Activated T-cell treated with anti-CD3 and anti-CD28 coated beads, Interleukin-2, amount 50 U/mL, for 4 hours (primary cell): ENCODE measurements at regions not wholly inside any gene's neighbourhood (a gene's known extent, or its start where the extent isn't known, plus 50 kb on each side); places are given as distances from the start of the nearest gene placed in this dataset.

Source experiments
- ATAC-seq, 2 donors: fragments of 200-7000 bp; cut with Tn5 transposase; one replicate each; pipeline ENCODE4 v1.10.0; 2021
- DNase-seq: peaks from one replicate; pipeline ENCODE4 v3.0.0-alpha.2; 2020
- H3K27me3 Mint-ChIP-seq: one replicate; pipeline ENCODE4 v1.8.0; 2021; ENCODE audit warnings: low read depth, mixed read lengths
- H3K36me3 Mint-ChIP-seq: one replicate; pipeline ENCODE4 v1.8.0; 2022; ENCODE audit warnings: mixed read lengths; ENCODE audit not compliant: insufficient read depth
- H3K4me1 Mint-ChIP-seq: one replicate; pipeline ENCODE4 v1.8.0; 2021; ENCODE audit warnings: low read depth, mixed read lengths
- H3K4me3 Mint-ChIP-seq: one replicate; pipeline ENCODE4 v1.8.0; 2021; ENCODE audit warnings: mild to moderate bottlenecking, moderate library complexity, mixed read lengths
- H3K9me3 Mint-ChIP-seq: one replicate; pipeline ENCODE4 v1.8.0; 2021; ENCODE audit warnings: mixed read lengths

- no peaks in the 10 kb centered on the region for H3K36me3 Mint-ChIP-seq
- no peaks in the 10 kb centered on the region for H3K9me3 Mint-ChIP-seq
- H3K4me1 Mint-ChIP-seq: no peaks in the 10 kb centered on the region
- H3K27me3 Mint-ChIP-seq: no peaks in the 10 kb centered on the region
- no peak for ATAC-seq
- no peak overlapping the region for H3K4me3 Mint-ChIP-seq
- DNase-seq: no peak
Measured at GRCh38 chr4:163077680-163078079, 89.0 kb downstream of the NAF1 start.

- ATAC-seq (no peak), DNase-seq (no peak)
- Mint-ChIP-seq H3K27me3 (peaks cover 2% of the 10 kb centered on the region), H3K36me3 (no peaks in the 10 kb centered on the region), H3K9me3 (no peaks in the 10 kb centered on the region), H3K4me1 (no peaks in the 10 kb centered on the region), H3K4me3 (no peak overlapping the region)
Measured at GRCh38 chr4:163072222-163072621, 94.5 kb downstream of the NAF1 start.

- no peak for DNase-seq
- Mint-ChIP-seq H3K9me3 (no peaks in the 10 kb centered on the region), H3K36me3 (no peaks in the 10 kb centered on the region), H3K27me3 (peaks cover 2% of the 10 kb centered on the region), H3K4me3 (no peak overlapping the region), H3K4me1 (no peaks in the 10 kb centered on the region)
- ATAC-seq: no peak
Measured at GRCh38 chr4:163071308-163071707, 95.4 kb downstream of the NAF1 start.

DNA sequence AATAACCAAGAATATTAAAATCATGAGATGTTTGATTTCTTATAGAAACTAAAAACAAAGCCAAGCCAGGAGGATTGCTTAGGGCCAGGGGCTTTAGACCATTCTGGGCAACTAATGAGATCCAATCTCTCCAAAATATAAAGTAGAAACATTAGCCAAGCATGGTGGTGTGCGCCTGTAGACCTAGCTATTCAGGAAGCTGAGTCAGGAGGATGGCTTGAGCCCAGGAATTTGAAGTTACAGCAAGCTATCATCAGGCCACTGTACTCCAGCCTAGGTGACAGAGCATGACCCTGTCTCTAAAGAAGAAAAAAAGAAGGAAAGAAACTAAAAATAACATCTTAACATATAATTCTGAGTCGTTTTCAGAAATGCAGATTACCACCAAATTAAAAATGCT is 96.7 kb downstream of the NAF1 start:
- Mint-ChIP-seq H3K36me3 (no peaks in the 10 kb centered on the region), H3K4me3 (no peak overlapping the region), H3K27me3 (peaks cover 2% of the 10 kb centered on the region), H3K4me1 (no peaks in the 10 kb centered on the region), H3K9me3 (no peaks in the 10 kb centered on the region)
- DNase-seq (no peak), ATAC-seq (no peak)

GRCh38 chr4:163063891-163064290 is 102.8 kb downstream of the NAF1 start:
- no peaks in the 10 kb centered on the region for H3K4me1 Mint-ChIP-seq
- ATAC-seq: no peak
- no peak for DNase-seq
- H3K27me3 Mint-ChIP-seq: peaks cover 2% of the 10 kb centered on the region
- no peaks in the 10 kb centered on the region for H3K36me3 Mint-ChIP-seq
- H3K9me3 Mint-ChIP-seq: no peaks in the 10 kb centered on the region
- no peak overlapping the region for H3K4me3 Mint-ChIP-seq

DNA sequence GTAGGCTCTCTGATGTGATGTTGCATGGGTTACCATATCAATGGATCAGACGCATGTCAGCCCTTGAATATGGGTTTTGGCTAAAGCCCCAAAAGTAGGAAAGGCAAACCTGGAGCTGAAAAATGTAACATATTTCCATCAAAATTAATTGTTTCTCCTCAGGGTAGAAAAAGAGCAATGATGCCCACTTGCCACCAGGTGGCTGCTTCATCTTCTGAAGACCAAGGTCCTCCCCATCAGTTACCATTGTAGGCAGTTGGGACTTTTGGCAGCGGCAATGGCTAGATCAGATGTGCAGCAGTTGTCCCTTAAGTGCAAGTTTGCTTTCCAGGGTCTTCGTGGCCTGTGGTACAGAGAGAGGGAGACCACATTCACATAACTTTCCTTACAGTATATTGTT is 118.2 kb downstream of the NAF1 start:
- DNase-seq (no peak), ATAC-seq (no peak)
- Mint-ChIP-seq H3K4me3 (no peak overlapping the region), H3K27me3 (no peaks in the 10 kb centered on the region), H3K9me3 (no peaks in the 10 kb centered on the region), H3K36me3 (no peaks in the 10 kb centered on the region), H3K4me1 (no peaks in the 10 kb centered on the region)

- ATAC-seq (no peak), DNase-seq (no peak)
- Mint-ChIP-seq H3K4me1 (no peaks in the 10 kb centered on the region), H3K9me3 (peaks cover 7% of the 10 kb centered on the region), H3K36me3 (no peaks in the 10 kb centered on the region), H3K27me3 (peaks cover 4% of the 10 kb centered on the region), H3K4me3 (no peak overlapping the region)
Measured at GRCh38 chr4:163042306-163042705, 124.4 kb downstream of the NAF1 start.

GRCh38 chr4:163017135-163017534 is 149.6 kb downstream of the NAF1 start:
- no peak overlapping the region for H3K4me3 Mint-ChIP-seq
- peaks cover 1% of the 10 kb centered on the region for H3K27me3 Mint-ChIP-seq
- no peak for ATAC-seq
- DNase-seq: no peak
- no peaks in the 10 kb centered on the region for H3K9me3 Mint-ChIP-seq
- H3K4me1 Mint-ChIP-seq: no peaks in the 10 kb centered on the region
- no peaks in the 10 kb centered on the region for H3K36me3 Mint-ChIP-seq

DNA sequence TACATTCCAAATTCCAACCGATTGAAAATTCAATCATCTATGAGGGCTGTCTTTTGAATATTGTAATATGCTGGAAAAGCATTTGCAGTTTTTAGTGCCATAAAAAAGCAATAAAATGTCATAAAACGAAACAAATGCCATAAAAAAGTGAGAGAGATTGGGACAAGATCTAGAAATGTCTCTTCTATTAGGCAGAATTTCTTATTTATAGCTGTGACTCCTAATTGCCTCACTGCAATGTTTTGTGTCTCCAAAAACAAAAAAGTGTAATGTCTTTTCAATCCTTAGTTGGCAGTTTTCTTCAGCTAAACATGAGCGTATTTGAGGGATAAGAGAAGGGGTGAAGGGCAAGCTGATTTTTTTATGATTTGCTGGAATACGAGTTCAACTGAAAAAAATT is 153.9 kb downstream of the NAF1 start:
- no peak for ATAC-seq
- DNase-seq: no peak
- Mint-ChIP-seq H3K4me3 (no peak overlapping the region), H3K27me3 (peaks cover 1% of the 10 kb centered on the region), H3K4me1 (no peaks in the 10 kb centered on the region), H3K36me3 (no peaks in the 10 kb centered on the region), H3K9me3 (no peaks in the 10 kb centered on the region)

- no peaks in the 10 kb centered on the region for H3K36me3 Mint-ChIP-seq
- no peak for DNase-seq
- H3K4me1 Mint-ChIP-seq: no peaks in the 10 kb centered on the region
- H3K4me3 Mint-ChIP-seq: no peak overlapping the region
- peaks cover 20% of the 10 kb centered on the region for H3K9me3 Mint-ChIP-seq
- ATAC-seq: no peak
- peaks cover 6% of the 10 kb centered on the region for H3K27me3 Mint-ChIP-seq
Measured at GRCh38 chr4:163003979-163004378, 162.7 kb downstream of the NAF1 start.

GRCh38 chr4:162988530-162988929 is 178.2 kb downstream of the NAF1 start:
- H3K4me1 Mint-ChIP-seq: no peaks in the 10 kb centered on the region
- no peak overlapping the region for H3K4me3 Mint-ChIP-seq
- H3K36me3 Mint-ChIP-seq: no peaks in the 10 kb centered on the region
- no peak for ATAC-seq
- DNase-seq: no peak
- no peaks in the 10 kb centered on the region for H3K9me3 Mint-ChIP-seq
- peaks cover 9% of the 10 kb centered on the region for H3K27me3 Mint-ChIP-seq

- no peaks in the 10 kb centered on the region for H3K36me3 Mint-ChIP-seq
Measured at GRCh38 chr4:162985131-162985530, 181.6 kb downstream of the NAF1 start.

GRCh38 chr4:162984621-162985020 is 182.1 kb downstream of the NAF1 start:
- no peaks in the 10 kb centered on the region for H3K4me1 Mint-ChIP-seq
- H3K27me3 Mint-ChIP-seq: peaks cover 5% of the 10 kb centered on the region
- no peak overlapping the region for H3K4me3 Mint-ChIP-seq
- H3K36me3 Mint-ChIP-seq: no peaks in the 10 kb centered on the region
- ATAC-seq: no peak
- H3K9me3 Mint-ChIP-seq: peaks cover 4% of the 10 kb centered on the region
- DNase-seq: no peak

More at GRCh38 chr4:162985131-162985530, 181.6 kb downstream of the NAF1 start:
- Mint-ChIP-seq H3K4me3 (no peak overlapping the region), H3K27me3 (peaks cover 5% of the 10 kb centered on the region), H3K4me1 (no peaks in the 10 kb centered on the region), H3K9me3 (peaks cover 4% of the 10 kb centered on the region)
- DNase-seq (no peak), ATAC-seq (no peak)

DNA sequence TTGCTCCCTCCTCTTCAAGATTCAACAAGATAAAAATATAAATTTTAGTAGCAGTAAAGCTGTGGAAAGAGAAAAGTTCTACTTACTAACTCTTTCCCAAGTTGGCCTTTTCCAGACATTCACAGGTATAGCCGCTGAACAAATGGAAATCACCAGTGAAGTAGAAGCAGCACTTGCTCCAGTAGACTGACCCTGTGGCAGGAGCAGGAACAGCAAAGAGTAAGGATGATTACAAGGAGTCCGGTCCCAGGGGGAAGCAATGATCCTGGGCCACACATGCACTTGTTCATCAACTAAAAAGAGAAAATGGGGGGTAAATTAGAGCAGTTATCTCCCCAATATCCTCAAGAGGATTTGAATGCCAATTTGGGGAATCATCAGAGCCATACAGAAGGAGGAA is 184.9 kb downstream of the NAF1 start:
- no peak overlapping the region for H3K4me3 Mint-ChIP-seq
- H3K27me3 Mint-ChIP-seq: peaks cover 3% of the 10 kb centered on the region
- ATAC-seq (no peak), DNase-seq (no peak)
- no peaks in the 10 kb centered on the region for H3K36me3 Mint-ChIP-seq
- no peaks in the 10 kb centered on the region for H3K4me1 Mint-ChIP-seq
- peaks cover 4% of the 10 kb centered on the region for H3K9me3 Mint-ChIP-seq

GRCh38 chr4:162978398-162978797 is 188.3 kb downstream of the NAF1 start:
- Mint-ChIP-seq H3K4me3 (no peak overlapping the region), H3K27me3 (no peaks in the 10 kb centered on the region), H3K36me3 (no peaks in the 10 kb centered on the region), H3K9me3 (peaks cover 4% of the 10 kb centered on the region), H3K4me1 (no peaks in the 10 kb centered on the region)
- DNase-seq: no peak
- ATAC-seq: no peak

- DNase-seq (no peak), ATAC-seq (no peak)
- no peaks in the 10 kb centered on the region for H3K4me1 Mint-ChIP-seq
- no peaks in the 10 kb centered on the region for H3K36me3 Mint-ChIP-seq
- peaks cover 4% of the 10 kb centered on the region for H3K9me3 Mint-ChIP-seq
- no peaks in the 10 kb centered on the region for H3K27me3 Mint-ChIP-seq
- H3K4me3 Mint-ChIP-seq: no peak overlapping the region
Measured at GRCh38 chr4:162977788-162978187, 188.9 kb downstream of the NAF1 start.
